HG03432 (cell line): ENCODE measurements at regions not wholly inside any gene's neighbourhood (a gene's known extent, or its start where the extent isn't known, plus 50 kb on each side); places are given as distances from the start of the nearest gene placed in this dataset.
"Not testable (repeated sequence)": the region's sequence is repeated elsewhere in the genome, so short reads cannot be mapped to it uniquely, and the experiment has no call there.

Experiments
- ATAC-seq: cut with Tn5 transposase; IDR thresholded peaks from one replicate; pipeline ENCODE4 v1.9.1; 2021; ENCODE audit warnings: mild to moderate bottlenecking, moderate library complexity; ENCODE audit not compliant: unreplicated experiment

GRCh38 chr6:148022279-148022678, 320.4 kb upstream of the SASH1 start:
- not testable (repeated sequence) for ATAC-seq

- ATAC-seq, result no peak
These were observed 315.4 kb upstream of the SASH1 start for GRCh38 chr6:148027201-148027600.

- no peak for ATAC-seq
These were observed 306.7 kb upstream of the SASH1 start for GRCh38 chr6:148035806-148036390.

GRCh38 chr6:148037496-148037895, 305.1 kb upstream of the SASH1 start:
- no peak for ATAC-seq

GRCh38 chr6:148041546-148041945, 301.1 kb upstream of the SASH1 start:
- no peak for ATAC-seq

- ATAC-seq, result no peak
These were observed 300.1 kb upstream of the SASH1 start for GRCh38 chr6:148042536-148042935.

- ATAC-seq, result no peak
These were observed 298.3 kb upstream of the SASH1 start for GRCh38 chr6:148044261-148044751.

- ATAC-seq, result no peak
These were observed 297.7 kb upstream of the SASH1 start for GRCh38 chr6:148044921-148045320.

GRCh38 chr6:148053209-148053608, 289.4 kb upstream of the SASH1 start:
- no peak for ATAC-seq

GRCh38 chr6:148053796-148054195, 288.8 kb upstream of the SASH1 start:
- ATAC-seq, result no peak

- no peak for ATAC-seq
These were observed 288.4 kb upstream of the SASH1 start for GRCh38 chr6:148054219-148054618.

GRCh38 chr6:148055419-148055818, 287.2 kb upstream of the SASH1 start:
- ATAC-seq, result no peak

- ATAC-seq, result no peak
These were observed 282.8 kb upstream of the SASH1 start for GRCh38 chr6:148059869-148060268.

GRCh38 chr6:148064406-148065134, 278.1 kb upstream of the SASH1 start:
- ATAC-seq, result no peak

- no peak for ATAC-seq
These were observed 274.1 kb upstream of the SASH1 start for GRCh38 chr6:148068437-148069061.

GRCh38 chr6:148069256-148069655, 273.4 kb upstream of the SASH1 start:
- ATAC-seq, result no peak

- ATAC-seq, result no peak
These were observed 268.3 kb upstream of the SASH1 start for GRCh38 chr6:148074291-148074690.

- ATAC-seq, result no peak
These were observed 267.9 kb upstream of the SASH1 start for GRCh38 chr6:148074738-148075137.

GRCh38 chr6:148075352-148075751, 267.3 kb upstream of the SASH1 start:
- ATAC-seq, result no peak

GRCh38 chr6:148076051-148076450, 266.6 kb upstream of the SASH1 start:
- ATAC-seq, result no peak

- ATAC-seq, result no peak
These were observed 262.3 kb upstream of the SASH1 start for GRCh38 chr6:148080315-148080714.

GRCh38 chr6:148081076-148081475, 261.6 kb upstream of the SASH1 start:
- ATAC-seq, result no peak
